ENCODE measurements at regions not wholly inside any gene's neighbourhood (a gene's known extent, or its start where the extent isn't known, plus 50 kb on each side); places are given as distances from the start of the nearest gene placed in this dataset.

DNA sequence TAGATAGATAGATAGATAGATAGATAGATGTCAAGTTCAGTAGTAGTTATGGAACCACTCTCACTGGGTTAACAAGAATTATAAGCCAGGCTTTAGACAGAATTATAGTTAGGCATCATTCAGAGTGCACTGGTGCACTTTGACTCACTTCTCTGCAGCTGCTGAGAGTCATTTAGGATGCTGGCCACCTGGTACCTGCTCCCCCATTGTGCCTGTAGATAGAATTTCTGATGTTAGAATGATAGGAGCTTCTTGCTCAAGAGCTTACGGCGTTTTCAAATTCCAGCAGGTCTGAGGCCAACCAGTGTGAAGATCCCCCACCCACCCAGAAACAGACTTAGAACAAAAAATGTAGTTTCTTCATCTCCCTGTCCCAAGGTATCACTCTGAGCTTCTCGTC lies 107.8 kb upstream of the HMCN1 start:
- POLR2A ChIA-PET: no interaction called here
- CTCF ChIA-PET: interaction anchor here (0.9 kb wide), 1 partner anchor 30 kb away, joined by 3 read pairs; no protein-coding TSS in a partner anchor
- no peak overlapping the region for H3K4me3 ChIP-seq (replicated peaks in 1 of 3; ENCODE audit: insufficient read depth in 1 of 3, low read depth in 1 of 3, low read length in 3 of 3)
- dilution Hi-C loops (cut with MboI; ENCODE audit: extremely low pct_ligation_motif_present, low sequenced_read_pairs): no loop called here
- TF ChIP-seq, protein P1, sequence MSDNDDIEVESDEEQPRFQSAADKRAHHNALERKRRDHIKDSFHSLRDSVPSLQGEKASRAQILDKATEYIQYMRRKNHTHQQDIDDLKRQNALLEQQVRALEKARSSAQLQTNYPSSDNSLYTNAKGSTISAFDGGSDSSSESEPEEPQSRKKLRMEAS (IDR thresholded peaks at IDR 0.05; ENCODE audit: insufficient read depth, insufficient read length): no peak
- no peak for TF ChIP-seq GATA2 (IDR thresholded peaks at IDR 0.05; ENCODE audit: insufficient read depth, insufficient read length, low read depth, low read length)
- TF ChIP-seq MYC (IDR thresholded peaks at IDR 0.05; ENCODE audit: low read depth, low read length): no peak
- no peak for TF ChIP-seq POLR2AphosphoS5 (IDR thresholded peaks at IDR 0.05; ENCODE audit: insufficient read depth, low read depth, low read length)
- no peak for TF ChIP-seq EZH2 (IDR thresholded peaks at IDR 0.05; ENCODE audit: borderline replicate concordance, low read depth, low read length, severe bottlenecking)
- TF ChIP-seq, protein P2, sequence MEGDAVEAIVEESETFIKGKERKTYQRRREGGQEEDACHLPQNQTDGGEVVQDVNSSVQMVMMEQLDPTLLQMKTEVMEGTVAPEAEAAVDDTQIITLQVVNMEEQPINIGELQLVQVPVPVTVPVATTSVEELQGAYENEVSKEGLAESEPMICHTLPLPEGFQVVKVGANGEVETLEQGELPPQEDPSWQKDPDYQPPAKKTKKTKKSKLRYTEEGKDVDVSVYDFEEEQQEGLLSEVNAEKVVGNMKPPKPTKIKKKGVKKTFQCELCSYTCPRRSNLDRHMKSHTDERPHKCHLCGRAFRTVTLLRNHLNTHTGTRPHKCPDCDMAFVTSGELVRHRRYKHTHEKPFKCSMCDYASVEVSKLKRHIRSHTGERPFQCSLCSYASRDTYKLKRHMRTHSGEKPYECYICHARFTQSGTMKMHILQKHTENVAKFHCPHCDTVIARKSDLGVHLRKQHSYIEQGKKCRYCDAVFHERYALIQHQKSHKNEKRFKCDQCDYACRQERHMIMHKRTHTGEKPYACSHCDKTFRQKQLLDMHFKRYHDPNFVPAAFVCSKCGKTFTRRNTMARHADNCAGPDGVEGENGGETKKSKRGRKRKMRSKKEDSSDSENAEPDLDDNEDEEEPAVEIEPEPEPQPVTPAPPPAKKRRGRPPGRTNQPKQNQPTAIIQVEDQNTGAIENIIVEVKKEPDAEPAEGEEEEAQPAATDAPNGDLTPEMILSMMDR (IDR thresholded peaks at IDR 0.05; ENCODE audit: extremely low read depth in 1 of 2, insufficient read depth in 1 of 2, low read depth in 1 of 2, low read length in 2 of 2): no peak
- TF ChIP-seq JUN (IDR thresholded peaks at IDR 0.05; ENCODE audit: borderline replicate concordance, insufficient read depth, insufficient read length, low read depth): no peak
- TF ChIP-seq POLR2A (IDR thresholded peaks at IDR 0.05; ENCODE audit: low read depth, low read length): no peak
- TF ChIP-seq FOS (IDR thresholded peaks at IDR 0.05; ENCODE audit: borderline replicate concordance, insufficient read depth, low read length): no peak
- no TSS peak for BruUV-seq (replicated peaks)
- no peaks in the 10 kb centered on the region for H3K79me2 ChIP-seq (ENCODE audit: control insufficient read depth, insufficient read depth, low read length)
- no peak for FAIRE-seq
- H3K4me1 ChIP-seq (ENCODE audit: control insufficient read depth, extremely low read depth, insufficient read depth, low read length): no peaks in the 10 kb centered on the region
- no peaks in the 10 kb centered on the region for H3K36me3 ChIP-seq (ENCODE audit: control insufficient read depth in 2 of 2, extremely low read depth in 1 of 2, insufficient read depth in 2 of 2, low read length in 2 of 2)
- H4K20me1 ChIP-seq (replicated peaks; ENCODE audit: control insufficient read depth, extremely low read depth, insufficient read depth, low read length): no peaks in the 10 kb centered on the region
- no peak overlapping the region for H3K9ac ChIP-seq (replicated peaks; ENCODE audit: extremely low read depth, insufficient read depth, low read length)
- H2AFZ ChIP-seq (ENCODE audit: low read depth, low read length): no peak overlapping the region
- no peaks in the 10 kb centered on the region for H3K27me3 ChIP-seq (ENCODE audit: control insufficient read depth in 2 of 2, insufficient read depth in 2 of 2, low read length in 2 of 2)
- no peak overlapping the region for H3K27ac ChIP-seq (ENCODE audit: insufficient read depth, low read depth, low read length)
- H3K9me3 ChIP-seq (replicated peaks; ENCODE audit: control insufficient read depth, insufficient read depth, low read length): no peaks in the 10 kb centered on the region
- intact Hi-C loops (cut with micrococcal nuclease): no loop called here
- no peaks in the 10 kb centered on the region for H3K9me1 ChIP-seq (replicated peaks; ENCODE audit: control insufficient read depth, extremely low read depth, insufficient read depth, low read length)
- DNase-seq (ENCODE audit: low read depth, low spot score): no peak
- no peak overlapping the region for H3K4me2 ChIP-seq (ENCODE audit: insufficient read depth, low read length)

Measured in endothelial cell of umbilical vein (primary cell).